GM04504 (cell line): ENCODE measurements at regions not wholly inside any gene's neighbourhood (a gene's known extent, or its start where the extent isn't known, plus 50 kb on each side); places are given as distances from the start of the nearest gene placed in this dataset.

Source experiments
- DNase-seq: peaks from one replicate; pipeline ENCODE4 v3.0.0-alpha.2; 2012; ENCODE audit warnings: low read depth

DNA sequence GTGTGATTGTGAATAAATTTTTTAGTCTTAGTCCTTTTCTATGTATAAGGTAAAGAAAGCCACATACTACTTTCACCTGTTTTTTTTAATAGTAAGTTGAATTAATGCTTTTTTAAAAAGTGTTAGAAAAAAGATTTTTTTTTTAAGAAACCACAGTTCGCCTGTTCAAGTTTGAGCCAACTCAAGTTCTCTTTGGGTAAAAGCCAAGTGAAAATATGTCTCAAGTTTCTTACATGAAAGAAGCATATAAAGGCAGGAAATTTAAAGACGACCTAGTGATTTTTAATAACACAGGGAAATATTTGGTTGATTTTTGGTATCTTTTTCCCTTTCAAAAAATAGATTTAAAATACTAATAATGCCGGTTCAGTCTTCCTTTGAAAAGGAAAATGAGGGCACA lies 369.9 kb upstream of the NR3C2 start:
- no peak for DNase-seq

DNA sequence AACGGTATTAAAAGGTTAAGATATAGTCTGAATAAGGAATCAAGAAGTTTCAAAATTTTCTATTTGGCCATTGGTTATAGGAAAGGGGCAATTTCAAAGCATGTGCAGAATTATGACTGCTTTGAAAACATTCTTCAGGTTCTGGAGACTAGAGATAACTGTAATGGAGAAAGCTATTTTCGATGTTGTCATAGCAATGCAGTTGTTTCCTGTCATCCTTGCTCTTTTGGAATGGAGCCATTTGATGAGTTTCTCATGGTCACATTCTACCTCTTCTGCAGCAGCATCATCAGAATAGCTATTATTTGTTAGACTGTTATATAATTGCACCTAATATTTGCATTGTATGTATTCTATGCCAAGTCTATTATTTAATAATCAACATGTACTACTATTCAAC lies 368.2 kb upstream of the NR3C2 start:
- DNase-seq, result no peak

DNA sequence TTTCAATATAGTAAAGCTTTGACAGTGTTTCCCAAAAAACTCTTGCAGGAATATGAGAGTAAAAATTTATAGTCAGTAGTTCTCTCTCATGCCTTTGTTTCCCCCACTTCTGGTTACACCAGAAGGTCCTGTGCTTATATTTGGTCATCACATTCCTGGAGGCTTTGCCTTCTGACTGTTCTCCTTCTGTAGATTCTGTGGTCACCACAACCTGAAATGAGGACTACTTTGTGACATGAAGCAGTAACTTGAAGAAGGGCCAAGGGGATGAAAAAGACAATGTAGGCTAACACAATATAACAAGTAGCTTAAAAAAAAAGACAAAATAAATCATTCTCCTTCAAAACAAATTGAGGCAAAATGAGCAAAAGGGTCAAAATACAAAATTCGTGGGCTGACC lies 366.2 kb upstream of the NR3C2 start:
- no peak for DNase-seq

DNA sequence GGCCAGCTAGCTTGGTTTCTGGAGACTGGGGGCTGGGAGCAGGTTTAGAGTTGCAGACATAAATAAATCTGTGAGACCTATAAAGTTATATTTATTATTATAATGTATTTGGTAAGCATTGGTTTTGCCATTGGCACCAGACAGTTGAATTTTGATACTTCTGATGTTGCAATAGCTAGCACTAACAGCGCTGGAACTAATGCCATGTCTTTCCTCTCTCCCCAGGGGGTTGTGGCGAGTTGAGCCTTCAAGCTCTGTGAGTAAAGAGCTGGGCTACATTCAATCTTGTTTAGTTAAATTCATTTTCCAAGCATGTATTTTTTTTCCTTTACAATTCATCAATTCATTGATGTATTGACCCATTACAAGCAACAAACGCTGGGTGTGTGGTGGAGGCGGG lies 358.7 kb upstream of the NR3C2 start:
- no peak for DNase-seq

DNA sequence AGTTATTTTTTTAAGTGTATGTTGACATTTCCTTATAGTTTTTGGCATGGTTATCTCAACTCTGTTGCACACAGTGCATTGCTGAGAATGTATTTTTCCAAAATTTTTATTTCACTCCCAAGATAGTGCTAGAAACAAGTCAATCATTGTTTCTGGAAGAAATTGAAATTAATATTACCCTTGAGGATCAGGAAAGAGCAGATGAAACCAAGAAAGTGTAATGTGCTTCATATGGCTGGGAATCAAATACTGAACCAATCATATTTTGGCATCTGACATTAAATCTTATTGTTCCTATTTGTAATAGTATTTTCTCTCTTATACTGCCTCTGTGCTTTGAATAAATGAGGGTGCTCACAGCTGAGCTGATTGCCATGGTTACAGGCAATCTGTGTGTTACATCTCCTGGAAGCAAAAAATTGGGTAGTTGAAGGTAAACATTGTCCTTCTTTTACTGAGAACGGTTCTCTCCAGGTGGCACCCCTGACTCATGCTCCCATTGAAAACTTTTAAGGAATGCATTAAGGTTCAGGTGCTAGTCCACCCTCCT lies 358.2 kb upstream of the NR3C2 start:
- no peak for DNase-seq

DNA sequence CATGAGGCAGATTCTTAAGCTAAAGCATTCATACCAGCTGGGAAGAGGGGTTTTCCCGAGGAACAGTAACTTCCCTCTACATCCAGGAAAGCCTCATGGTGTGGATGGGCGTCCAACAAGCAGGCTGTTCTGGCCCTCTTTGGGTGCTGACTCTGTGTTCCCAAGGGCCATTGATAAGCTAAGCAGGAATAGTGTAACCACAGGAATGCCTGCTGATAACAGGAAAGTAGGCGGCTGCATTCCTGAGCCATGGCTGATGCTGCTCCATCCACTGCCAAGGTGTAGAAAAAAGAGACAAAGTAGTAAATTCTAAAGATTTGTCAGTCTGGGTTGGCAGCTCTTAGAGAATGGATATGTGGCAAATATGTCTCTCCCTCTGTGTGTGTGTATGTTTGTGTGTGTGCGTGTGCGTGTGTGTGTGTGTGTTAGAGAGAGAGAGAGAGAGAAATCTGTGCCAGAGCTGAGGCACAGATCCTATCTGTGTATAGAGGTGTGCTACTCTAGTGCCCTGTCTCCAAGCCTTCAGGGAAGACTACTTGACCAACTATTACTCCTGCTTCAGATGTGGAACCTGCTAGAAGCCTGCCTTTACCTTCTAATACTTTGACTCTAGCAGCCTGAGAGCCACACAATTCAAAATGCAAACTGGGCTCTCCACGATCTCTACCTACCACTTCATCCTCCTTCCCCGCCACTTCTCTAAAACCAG lies 353.1 kb upstream of the NR3C2 start:
- DNase-seq, result no peak

DNA sequence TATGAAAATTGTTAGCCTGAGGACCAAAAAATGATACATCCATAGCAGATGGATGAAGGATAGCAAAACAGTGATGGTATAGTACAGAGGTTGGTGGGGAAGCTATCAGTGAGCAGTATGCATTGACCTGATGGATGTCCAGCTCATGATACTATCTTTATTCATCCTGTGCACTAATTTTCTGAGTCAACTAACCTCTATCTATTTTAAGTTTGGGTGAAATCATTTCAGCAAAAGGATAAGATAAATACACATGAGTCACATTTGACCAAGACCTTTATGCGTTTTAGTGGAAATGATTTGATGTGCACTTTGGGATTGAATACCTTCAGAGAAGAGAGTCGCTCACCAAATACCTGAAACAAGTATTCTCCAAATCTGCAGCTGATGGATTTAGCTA lies 351.0 kb upstream of the NR3C2 start:
- no peak for DNase-seq

DNA sequence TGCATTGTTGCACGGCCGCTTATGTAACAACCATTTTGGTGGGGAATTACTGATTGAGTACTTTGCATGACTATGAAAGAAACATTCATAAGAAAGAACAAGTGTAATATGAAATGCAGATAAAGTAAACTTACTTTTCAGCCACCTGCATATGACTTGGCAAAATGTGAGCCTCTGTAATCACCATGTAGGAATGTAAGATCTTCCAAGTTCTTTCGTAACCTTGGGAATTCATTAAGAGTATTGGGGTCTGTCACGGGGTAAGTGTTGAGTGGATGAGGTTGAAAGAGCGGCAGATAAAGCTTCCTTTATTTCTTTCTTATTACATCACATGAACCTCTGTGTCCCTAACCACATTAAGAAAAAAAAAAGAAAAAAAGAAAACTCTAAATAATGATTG lies 348.5 kb upstream of the NR3C2 start:
- no peak for DNase-seq

DNA sequence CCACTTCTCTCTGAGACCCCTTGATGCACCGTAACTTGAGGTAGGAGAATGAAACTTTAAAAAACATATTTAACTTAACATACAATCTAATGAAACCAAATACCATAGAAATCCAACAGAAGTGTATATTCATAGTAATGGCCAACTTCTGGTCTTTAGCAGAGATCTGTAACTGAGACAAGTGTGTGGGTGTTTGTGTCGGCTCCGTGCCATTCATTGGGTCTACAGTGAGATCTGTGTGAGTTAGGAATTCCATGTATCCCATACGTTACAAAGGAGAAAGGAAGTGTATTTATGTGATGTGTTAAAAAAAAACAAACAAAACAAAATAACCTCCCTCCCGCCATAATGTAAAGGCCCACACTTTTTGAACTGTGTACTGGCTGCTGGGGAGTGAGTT lies 348.0 kb upstream of the NR3C2 start:
- no peak for DNase-seq

DNA sequence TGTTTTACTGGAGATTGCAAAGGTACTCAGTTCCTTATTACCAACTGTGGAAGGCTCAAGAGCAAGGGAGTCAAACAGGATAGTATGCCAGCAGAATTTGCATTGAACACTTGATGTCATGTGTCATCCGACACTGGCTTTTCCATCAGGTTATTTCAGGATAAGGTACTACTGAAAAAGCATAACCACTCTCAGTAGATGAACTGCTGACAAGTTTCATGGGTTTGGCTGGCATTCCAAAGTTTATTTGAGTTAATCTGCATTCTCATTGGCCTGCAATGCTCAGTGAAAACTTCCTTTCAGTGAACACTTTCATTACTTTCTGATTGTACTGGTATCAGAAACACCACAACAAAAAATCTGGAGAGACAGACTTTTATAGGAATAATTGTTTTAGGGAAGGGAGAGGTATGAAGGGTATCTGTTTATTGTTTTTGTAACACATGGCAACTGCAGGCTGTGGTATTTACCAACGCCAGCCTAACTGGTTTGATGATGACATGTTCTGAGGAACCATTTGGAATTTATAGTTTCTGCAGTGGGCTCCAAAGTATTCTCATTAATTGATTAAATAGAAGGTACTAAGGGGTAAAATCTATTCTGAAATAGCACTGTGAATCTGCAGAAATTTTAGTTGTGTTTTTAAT lies 345.7 kb upstream of the NR3C2 start:
- DNase-seq, result no peak

DNA sequence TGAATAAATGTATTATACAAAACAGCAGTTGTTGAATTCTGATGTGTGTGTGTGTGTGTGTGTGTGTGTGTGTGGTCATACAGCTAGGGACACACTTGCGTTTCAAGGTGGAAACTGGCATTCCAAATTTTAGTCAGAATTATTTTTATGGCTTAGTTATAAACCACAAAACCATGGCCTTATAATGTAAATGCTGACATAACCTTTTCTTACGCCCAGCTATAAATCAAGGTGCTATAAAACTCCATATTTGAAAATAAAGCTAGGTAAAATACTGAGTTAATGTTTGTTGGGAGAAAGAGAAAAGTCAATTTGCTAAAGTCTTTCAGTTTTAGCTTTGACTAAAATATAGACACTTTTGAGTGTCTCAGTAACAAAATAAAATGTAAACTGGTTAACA lies 345.1 kb upstream of the NR3C2 start:
- DNase-seq, result no peak

DNA sequence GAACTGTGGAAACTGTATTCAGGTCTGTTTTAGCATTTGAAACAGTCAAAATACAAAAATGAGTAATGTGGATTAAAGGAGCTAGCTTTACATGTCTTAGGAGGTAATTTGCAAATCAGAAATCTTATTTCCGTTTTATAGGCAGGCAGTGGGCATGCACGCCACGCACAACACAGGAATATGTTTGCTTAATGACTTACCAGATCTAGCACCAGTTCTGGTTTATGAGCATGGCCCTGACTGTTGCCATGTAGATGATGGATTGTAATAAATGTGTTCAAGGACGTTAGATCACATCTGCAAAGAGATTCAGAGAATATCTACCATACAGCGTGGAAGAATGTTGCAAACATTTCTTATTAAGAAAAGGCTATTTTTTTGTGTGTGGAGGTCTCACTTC lies 344.5 kb upstream of the NR3C2 start:
- DNase-seq, result no peak

DNA sequence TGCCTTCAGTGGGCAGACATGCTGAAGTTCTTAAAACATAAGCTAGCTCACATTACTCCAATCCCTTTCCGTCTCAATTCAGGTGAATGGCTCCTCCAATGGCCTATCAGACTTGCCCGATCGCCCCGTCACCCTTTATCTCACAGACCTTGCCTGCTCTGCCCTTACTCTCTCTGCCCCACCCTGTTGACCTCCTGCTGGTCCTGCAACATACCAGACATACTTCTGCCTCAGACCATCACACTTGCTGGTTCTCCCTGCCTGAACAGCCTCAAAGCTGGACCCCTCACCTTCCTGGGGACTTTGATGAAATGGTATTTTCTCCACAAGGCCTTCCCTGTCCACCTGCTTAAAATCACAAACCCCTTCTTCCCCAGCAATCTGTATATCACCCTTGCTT lies 340.1 kb upstream of the NR3C2 start:
- no peak for DNase-seq

DNA sequence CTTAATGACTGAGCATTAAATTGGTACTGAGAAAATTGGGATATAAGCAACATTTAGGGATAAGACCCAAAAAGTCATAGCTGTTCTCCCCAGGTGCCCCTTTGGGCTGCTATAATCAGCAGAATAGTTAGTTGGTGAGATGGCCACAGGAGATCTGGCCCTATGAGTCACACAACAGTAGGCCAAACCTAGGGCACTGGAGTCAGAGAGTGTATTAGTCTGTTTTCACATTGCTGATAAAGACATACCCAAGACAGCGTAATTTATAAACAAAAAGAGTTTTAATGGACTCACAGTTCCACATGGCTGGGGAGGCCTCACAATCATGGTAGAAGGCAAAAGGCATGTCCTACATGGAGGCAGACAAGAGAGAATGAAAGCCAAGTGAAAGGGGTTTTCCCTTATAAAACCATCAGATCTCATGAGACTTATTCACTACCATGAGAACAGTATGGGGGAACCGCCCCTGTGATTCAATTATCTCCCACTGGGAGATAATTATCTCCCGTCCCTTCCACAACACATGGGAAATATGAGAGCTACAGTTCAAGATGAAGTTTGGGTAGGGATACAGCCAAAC lies 338.3 kb upstream of the NR3C2 start:
- DNase-seq, result no peak

DNA sequence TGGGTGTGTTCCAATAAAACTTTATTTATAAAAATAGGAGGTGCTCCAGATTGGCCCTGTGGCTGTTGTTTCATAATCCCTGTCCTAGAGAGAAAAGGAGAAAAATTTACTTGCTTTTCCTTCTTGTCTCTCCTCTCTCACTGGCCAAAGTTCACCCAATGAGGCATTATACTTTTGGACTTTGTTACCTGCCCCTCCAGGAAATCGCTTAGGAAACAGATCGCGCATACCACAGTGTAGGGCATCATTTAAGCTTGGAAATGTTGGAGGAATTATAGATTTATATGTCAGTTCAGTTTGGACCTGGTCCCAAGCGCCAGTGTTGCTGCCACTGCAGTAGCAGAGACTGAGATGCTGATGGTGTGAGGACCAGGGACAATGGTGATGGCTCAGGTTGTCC lies 337.6 kb upstream of the NR3C2 start:
- DNase-seq, result no peak

DNA sequence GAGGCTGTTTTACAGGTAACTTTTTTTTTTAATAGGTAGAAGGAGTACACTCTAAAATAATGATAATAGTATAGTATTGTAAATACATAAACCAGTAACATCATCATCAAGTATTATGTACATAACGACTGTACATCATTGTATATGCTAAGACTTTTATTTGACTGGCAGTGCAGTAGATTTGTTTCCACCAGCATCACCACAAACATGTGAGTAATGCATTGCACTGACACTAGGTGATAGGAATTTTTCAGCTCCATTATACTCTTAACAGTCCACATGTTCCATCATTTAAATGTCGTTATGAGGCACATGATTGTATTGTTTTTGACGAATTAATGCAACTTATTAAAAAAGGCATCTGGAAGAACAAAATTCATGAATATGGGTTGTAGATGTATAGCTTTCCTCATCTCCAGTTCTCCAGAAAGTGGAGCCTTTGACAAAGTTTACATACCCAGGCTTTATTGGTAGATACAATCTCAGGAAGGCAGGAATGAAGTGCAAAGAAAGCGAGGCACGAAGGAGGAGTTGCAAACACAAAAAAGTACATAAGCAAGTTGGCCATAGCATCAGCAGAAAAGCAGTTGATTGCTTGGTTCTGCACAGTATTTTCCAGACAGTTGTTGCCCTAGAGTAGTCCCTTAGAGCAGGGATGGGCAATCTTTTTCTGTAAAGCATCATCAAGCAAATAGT lies 336.9 kb upstream of the NR3C2 start:
- no peak for DNase-seq

DNA sequence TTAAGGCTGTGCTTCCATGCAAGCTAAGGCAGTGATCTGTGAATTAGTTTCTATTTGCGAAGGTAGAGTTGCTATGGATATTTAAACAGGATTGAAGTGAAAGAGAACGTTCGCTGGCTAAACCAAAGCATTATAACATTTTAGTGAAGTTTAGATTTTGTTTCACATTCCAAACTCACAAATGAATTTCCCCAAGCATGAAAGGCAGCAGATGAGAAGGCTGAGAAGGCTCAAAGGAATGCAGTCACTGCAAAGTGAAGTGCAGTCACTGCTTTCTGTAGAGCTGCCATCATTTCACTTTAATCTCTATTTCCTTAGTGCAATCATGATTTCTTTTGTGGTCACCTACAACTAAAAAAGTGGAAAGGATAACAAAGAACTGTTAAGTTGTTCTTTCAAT lies 334.7 kb upstream of the NR3C2 start:
- no peak for DNase-seq

DNA sequence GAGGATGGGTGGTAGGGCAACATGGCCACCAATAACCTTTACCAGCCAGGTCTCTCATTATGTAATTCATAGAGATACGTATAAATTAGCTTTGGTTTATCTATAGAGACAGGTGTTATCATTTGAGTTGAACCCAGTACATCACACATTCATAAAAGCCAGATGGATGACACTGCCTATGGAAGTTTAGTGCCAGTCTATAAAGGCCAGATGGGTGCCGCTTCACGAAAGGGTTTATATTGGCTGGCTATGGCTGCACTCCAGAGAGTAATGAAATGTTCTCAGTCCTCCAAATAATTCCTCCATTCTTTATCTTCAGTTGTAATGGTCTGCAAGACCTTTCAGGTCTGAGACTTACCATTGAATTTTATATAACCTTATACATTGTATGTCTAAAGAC lies 331.9 kb upstream of the NR3C2 start:
- no peak for DNase-seq

DNA sequence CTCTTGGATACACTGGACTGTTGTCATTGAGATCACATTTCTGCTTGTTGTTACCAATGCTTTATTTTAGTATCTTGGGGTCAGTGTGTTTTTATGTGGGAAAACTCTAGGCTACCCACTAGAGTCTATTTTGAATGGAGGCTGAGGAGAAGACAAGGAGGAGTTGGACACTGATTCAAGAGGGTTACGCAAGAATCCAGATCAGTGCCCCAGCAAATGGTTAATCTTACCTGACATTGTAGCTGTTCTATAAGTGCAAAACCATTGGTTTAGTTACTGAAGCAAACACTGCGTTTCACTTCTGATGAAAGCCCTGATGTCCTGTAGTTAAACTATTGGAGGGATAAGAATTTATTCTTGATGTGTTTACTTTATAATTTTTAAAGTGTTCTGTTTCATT lies 331.1 kb upstream of the NR3C2 start:
- no peak for DNase-seq

DNA sequence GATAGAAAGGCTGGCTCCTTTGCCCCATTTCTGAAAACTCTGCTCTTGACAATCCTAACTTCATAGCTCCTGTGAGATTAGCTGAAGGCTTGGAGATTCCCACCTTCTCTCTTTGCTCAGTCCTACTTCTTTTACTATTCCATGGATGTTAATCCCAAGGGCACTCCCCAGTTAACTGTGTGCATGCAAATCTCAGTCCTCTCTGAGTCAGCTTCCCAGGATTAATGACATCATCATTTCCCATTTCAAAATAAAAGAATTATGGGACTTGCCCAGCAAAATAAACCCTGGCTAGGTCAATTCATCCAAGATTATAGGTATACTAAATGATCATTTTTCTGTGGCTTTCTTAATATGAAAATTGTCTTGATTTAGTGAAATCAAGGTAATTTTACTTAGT lies 328.6 kb upstream of the NR3C2 start:
- DNase-seq, result no peak

DNA sequence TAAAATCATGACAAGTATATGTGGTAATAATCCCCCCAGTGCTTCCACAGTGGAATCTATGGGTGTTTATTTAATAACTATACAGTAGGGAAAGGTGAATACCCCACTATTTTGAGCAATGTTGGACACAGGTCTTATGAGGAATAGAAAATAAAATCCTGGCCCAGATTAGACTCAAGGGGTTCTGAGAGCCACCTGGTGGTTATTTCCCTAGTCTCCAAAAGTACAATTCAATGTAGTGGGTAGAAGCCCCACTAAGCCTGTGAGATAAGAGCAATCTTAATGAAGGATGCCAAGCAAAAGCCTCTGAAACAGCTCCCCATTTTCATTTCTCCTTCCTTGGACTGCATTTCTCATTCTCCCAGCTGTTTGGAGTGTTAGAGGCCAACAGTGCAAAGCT lies 328.2 kb upstream of the NR3C2 start:
- no peak for DNase-seq

DNA sequence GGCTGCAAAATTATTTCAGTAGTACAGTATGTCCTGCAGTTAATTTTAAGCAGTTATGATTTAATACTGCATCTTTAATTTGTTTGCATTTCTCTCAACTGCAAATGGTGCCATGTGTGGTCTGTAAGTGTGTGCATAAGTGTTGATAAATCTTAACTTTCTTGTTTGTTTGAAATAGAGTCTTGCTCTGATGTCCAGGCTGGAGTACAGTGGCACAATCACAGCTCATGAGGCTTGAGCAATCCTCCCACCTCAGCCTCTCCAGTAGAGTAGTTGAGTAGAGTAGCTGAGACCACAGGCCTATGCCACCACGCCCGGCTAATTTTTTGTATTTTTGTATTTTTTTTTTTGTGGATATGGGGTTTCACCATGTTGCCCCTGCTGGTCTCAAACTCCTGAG lies 322.5 kb upstream of the NR3C2 start:
- no peak for DNase-seq

DNA sequence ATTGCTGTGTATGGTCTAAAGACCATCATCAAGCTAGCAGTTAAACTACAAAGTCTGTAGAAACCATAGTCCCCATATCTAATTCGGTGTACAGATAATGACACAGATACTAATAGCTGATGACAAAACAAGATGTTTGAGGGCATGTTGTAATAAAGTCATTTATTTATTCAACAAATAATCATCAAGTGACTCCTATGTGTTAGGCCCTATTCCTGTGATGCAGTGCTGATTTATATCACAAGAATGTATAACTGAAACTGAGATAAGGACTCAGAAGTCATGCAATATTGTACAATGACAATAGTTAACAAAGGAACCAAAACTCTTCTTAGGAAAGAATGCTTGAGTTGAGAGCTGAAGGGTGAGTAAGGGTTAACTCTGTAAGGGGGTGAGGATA lies 315.0 kb upstream of the NR3C2 start:
- no peak for DNase-seq
